KMS-11 (cell line): ENCODE measurements at regions not wholly inside any gene's neighbourhood (a gene's known extent, or its start where the extent isn't known, plus 50 kb on each side); places are given as distances from the start of the nearest gene placed in this dataset.

Experiments
- H2AFZ ChIP-seq: fragments of 200-600 bp; sonication (generic); 2 replicates; pipeline ENCODE4 v1.6.1; 2016; ENCODE audit warnings: antibody characterized with exemption, mixed run types, low read depth
- H3K27ac ChIP-seq: fragments of 200-600 bp; sonication (generic); 2 replicates; pipeline ENCODE4 v1.6.1; 2016; ENCODE audit warnings: mild to moderate bottlenecking, mixed run types
- H3K27me3 ChIP-seq: fragments of 200-600 bp; sonication (generic); 2 replicates; pipeline ENCODE4 v1.6.1; 2017; ENCODE audit warnings: mild to moderate bottlenecking, low read depth, mixed run types, moderate library complexity; ENCODE audit not compliant: insufficient read depth
- H3K36me3 ChIP-seq: fragments of 200-600 bp; sonication (generic); 2 replicates; pipeline ENCODE4 v1.6.1; 2017; ENCODE audit warnings: mild to moderate bottlenecking, mixed run types; ENCODE audit not compliant: insufficient read depth
- H3K4me1 ChIP-seq: fragments of 200-600 bp; sonication (generic); 2 replicates; pipeline ENCODE4 v1.6.1; 2016; ENCODE audit warnings: mild to moderate bottlenecking, low read depth, mixed run types; ENCODE audit not compliant: poor library complexity, severe bottlenecking
- H3K4me2 ChIP-seq: fragments of 200-600 bp; sonication (generic); 2 replicates; pipeline ENCODE4 v1.7.0; 2016; ENCODE audit warnings: mild to moderate bottlenecking, mixed run types
- H3K4me3 ChIP-seq: fragments of 200-600 bp; sonication (generic); IDR thresholded peaks from 2 replicates; pipeline ENCODE4 v1.6.1; 2017; ENCODE audit warnings: low read depth, low read length, mixed read lengths; ENCODE audit not compliant: insufficient read depth
- H3K79me2 ChIP-seq: fragments of 200-600 bp; sonication (generic); 2 replicates; pipeline ENCODE4 v1.6.1; 2016; ENCODE audit warnings: low read depth, mixed run types; ENCODE audit not compliant: insufficient read depth
- H3K9ac ChIP-seq: fragments of 200-600 bp; sonication (generic); 2 replicates; pipeline ENCODE4 v1.6.1; 2016; ENCODE audit warnings: mild to moderate bottlenecking, mixed run types
- H4K20me1 ChIP-seq: fragments of 200-600 bp; sonication (generic); 2 replicates; pipeline ENCODE4 v1.6.1; 2016; ENCODE audit warnings: mild to moderate bottlenecking, mixed run types; ENCODE audit not compliant: insufficient read depth
- CTCF ChIP-seq: fragments of 200-600 bp; sonication (generic); conservative IDR thresholded peaks from 2 replicates; pipeline ENCODE4 v1.6.1; 2017; ENCODE audit warnings: low read depth, mild to moderate bottlenecking, antibody characterized with exemption, low read length, moderate library complexity, mixed read lengths

GRCh38 chr2:240347373-240347940 lies 88.0 kb upstream of the GPC1 start:
- Histone ChIP-seq H3K79me2 (no peaks in the 10 kb centered on the region), H3K4me2 (no peak overlapping the region), H4K20me1 (no peaks in the 10 kb centered on the region), H3K36me3 (no peaks in the 10 kb centered on the region), H3K27ac (no peak overlapping the region), H2AFZ (no peak overlapping the region), H3K4me3 (no peak overlapping the region), H3K9ac (no peak overlapping the region), H3K4me1 (no peaks in the 10 kb centered on the region), H3K27me3 (peaks cover 7% of the 10 kb centered on the region; the same call in 1 of the 2 replicates)
- TF ChIP-seq CTCF, result no peak

- Histone ChIP-seq H3K36me3 (no peaks in the 10 kb centered on the region), H3K79me2 (no peaks in the 10 kb centered on the region), H2AFZ (no peak overlapping the region), H3K4me1 (no peaks in the 10 kb centered on the region), H3K9ac (no peak overlapping the region), H4K20me1 (no peaks in the 10 kb centered on the region), H3K4me2 (no peak overlapping the region), H3K27me3 (peaks cover 7% of the 10 kb centered on the region; the same call in 1 of the 2 replicates), H3K27ac (no peak overlapping the region), H3K4me3 (no peak overlapping the region)
- no peak for TF ChIP-seq CTCF
Measured at GRCh38 chr2:240347949-240348500, 87.4 kb upstream of the GPC1 start.

- TF ChIP-seq CTCF, result no peak
- Histone ChIP-seq H3K27ac (no peak overlapping the region), H3K79me2 (no peaks in the 10 kb centered on the region), H3K36me3 (no peaks in the 10 kb centered on the region), H2AFZ (no peak overlapping the region), H3K4me2 (no peak overlapping the region), H4K20me1 (no peaks in the 10 kb centered on the region), H3K4me1 (no peaks in the 10 kb centered on the region), H3K4me3 (no peak overlapping the region), H3K9ac (no peak overlapping the region), H3K27me3 (peaks cover 7% of the 10 kb centered on the region; the same call in 1 of the 2 replicates)
Measured at GRCh38 chr2:240348522-240348921, 86.9 kb upstream of the GPC1 start.

GRCh38 chr2:240349133-240350005 lies 86.1 kb upstream of the GPC1 start:
- H3K79me2 ChIP-seq, result no peaks in the 10 kb centered on the region
- no peak for TF ChIP-seq CTCF
- no peaks in the 10 kb centered on the region for H4K20me1 ChIP-seq
- H3K9ac ChIP-seq, result no peak overlapping the region
- H3K4me2 ChIP-seq, result no peak overlapping the region
- no peaks in the 10 kb centered on the region for H3K36me3 ChIP-seq
- H3K4me3 ChIP-seq, result no peak overlapping the region
- H3K4me1 ChIP-seq, result no peaks in the 10 kb centered on the region
- peaks cover 7% of the 10 kb centered on the region; the same call in 1 of the 2 replicates for H3K27me3 ChIP-seq
- no peak overlapping the region for H2AFZ ChIP-seq
- H3K27ac ChIP-seq, result no peak overlapping the region
